ENCODE measurements at regions not wholly inside any gene's neighbourhood (a gene's known extent, or its start where the extent isn't known, plus 50 kb on each side); places are given as distances from the start of the nearest gene placed in this dataset.
"Not testable (repeated sequence)": the region's sequence is repeated elsewhere in the genome, so short reads cannot be mapped to it uniquely, and the experiment has no call there.

DNA sequence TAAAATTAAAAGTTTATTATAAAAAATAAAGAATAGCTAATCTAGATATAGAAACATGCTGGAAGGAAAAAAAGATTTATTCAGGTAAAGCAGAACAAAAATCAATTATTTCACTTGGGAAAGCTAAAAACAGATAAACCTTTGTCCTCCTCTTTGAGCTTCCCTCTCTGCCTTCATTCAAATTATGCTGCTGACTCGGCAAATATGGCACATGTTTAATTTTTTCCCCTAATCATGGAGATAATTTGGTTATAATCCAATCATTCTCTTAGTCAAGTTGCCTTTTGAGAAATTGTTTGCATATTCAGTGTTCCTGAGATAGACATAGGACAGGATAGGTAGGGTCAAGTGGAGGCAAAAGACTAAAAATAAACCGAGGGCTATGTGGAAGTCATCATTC lies 556.8 kb upstream of the PTCHD4 start:
- no peak overlapping the region for H3K4me3 ChIP-seq (replicated peaks; ENCODE audit: low read depth, low read length)
- DNase-seq (ENCODE audit: extremely low read depth, insufficient read length), result no peak
- H3K27me3 ChIP-seq (replicated peaks; ENCODE audit: control insufficient read depth, insufficient read depth, low read length), result no peaks in the 10 kb centered on the region
- TF ChIP-seq, protein P1, sequence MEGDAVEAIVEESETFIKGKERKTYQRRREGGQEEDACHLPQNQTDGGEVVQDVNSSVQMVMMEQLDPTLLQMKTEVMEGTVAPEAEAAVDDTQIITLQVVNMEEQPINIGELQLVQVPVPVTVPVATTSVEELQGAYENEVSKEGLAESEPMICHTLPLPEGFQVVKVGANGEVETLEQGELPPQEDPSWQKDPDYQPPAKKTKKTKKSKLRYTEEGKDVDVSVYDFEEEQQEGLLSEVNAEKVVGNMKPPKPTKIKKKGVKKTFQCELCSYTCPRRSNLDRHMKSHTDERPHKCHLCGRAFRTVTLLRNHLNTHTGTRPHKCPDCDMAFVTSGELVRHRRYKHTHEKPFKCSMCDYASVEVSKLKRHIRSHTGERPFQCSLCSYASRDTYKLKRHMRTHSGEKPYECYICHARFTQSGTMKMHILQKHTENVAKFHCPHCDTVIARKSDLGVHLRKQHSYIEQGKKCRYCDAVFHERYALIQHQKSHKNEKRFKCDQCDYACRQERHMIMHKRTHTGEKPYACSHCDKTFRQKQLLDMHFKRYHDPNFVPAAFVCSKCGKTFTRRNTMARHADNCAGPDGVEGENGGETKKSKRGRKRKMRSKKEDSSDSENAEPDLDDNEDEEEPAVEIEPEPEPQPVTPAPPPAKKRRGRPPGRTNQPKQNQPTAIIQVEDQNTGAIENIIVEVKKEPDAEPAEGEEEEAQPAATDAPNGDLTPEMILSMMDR (IDR thresholded peaks at IDR 0.05; ENCODE audit: insufficient read depth, low read length, poor library complexity, severe bottlenecking), result no peak
- H3K36me3 ChIP-seq (ENCODE audit: control insufficient read depth, insufficient read depth, low read length), result no peaks in the 10 kb centered on the region

DNA sequence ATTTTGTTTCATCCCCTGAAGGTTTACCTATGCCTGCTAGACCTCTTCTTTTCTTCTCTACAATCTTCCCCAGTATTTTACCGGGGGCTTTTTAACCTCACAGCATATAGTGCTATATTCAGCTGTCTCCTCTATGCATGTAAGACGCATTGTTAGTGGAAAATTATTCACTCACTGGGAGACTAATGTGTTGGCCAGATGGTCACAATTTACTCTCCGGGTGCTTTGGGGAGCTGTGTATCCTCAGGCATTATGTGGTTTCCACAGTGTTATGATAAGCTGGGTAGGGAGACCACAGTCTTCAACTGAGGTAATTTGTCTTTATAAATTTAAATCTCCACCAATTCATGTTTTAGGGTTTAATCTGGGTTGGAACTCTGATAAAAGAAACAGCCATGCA lies 553.8 kb upstream of the PTCHD4 start:
- no peak overlapping the region for H3K4me3 ChIP-seq (replicated peaks; ENCODE audit: low read depth, low read length)
- TF ChIP-seq, protein P1 (IDR thresholded peaks at IDR 0.05; ENCODE audit: insufficient read depth, low read length, poor library complexity, severe bottlenecking), result no peak
- H3K36me3 ChIP-seq (ENCODE audit: control insufficient read depth, insufficient read depth, low read length), result no peaks in the 10 kb centered on the region
- no peaks in the 10 kb centered on the region for H3K27me3 ChIP-seq (replicated peaks; ENCODE audit: control insufficient read depth, insufficient read depth, low read length)
- DNase-seq (ENCODE audit: extremely low read depth, insufficient read length), result no peak

DNA sequence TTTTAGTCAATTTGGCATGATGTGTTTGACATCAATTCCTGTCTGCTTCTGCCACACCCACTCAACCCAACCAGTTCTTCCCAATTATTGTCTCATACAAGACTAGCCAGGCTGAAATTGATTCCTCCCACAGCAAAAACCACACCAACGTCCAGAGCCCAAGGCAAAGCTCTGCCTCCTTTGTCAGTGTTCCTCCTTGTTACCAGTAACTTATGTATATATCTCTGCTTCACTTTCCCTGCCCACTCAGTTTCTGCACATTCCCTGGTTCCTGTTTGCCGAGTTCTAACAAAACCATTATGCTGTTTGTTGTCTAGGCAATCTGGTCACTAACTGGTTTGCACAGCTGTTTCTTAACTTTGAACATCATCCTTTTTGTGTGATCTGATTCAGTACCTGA lies 547.9 kb upstream of the PTCHD4 start:
- Histone ChIP-seq H3K36me3 (ENCODE audit: control insufficient read depth, insufficient read depth, low read length) (no peaks in the 10 kb centered on the region), H3K27me3 (replicated peaks; ENCODE audit: control insufficient read depth, insufficient read depth, low read length) (no peaks in the 10 kb centered on the region), H3K4me3 (replicated peaks; ENCODE audit: low read depth, low read length) (no peak overlapping the region)
- DNase-seq (ENCODE audit: extremely low read depth, insufficient read length), result no peak
- TF ChIP-seq, protein P1 (IDR thresholded peaks at IDR 0.05; ENCODE audit: insufficient read depth, low read length, poor library complexity, severe bottlenecking), result no peak

DNA sequence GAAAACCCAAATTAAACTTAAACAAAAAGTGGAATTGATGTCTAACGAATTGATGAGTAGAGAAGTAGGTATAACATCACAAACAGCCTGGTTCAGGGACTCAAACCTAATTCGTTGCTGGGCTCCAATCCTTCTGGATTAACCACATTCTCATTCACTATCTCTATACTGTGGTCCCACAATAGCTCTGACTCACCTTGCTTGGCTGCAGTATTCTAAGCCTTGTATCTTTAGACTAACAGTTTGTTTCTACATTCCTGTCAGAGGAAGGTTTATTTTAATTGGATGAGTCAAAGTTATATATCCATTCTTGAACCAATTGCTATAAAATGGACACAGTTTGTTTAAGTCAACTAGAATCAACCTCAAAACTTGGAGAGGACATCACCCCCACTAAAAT lies 530.5 kb upstream of the PTCHD4 start:
- Histone ChIP-seq H3K27me3 (replicated peaks; ENCODE audit: control insufficient read depth, insufficient read depth, low read length) (no peaks in the 10 kb centered on the region), H3K36me3 (ENCODE audit: control insufficient read depth, insufficient read depth, low read length) (no peaks in the 10 kb centered on the region), H3K4me3 (replicated peaks; ENCODE audit: low read depth, low read length) (no peak overlapping the region)
- TF ChIP-seq, protein P1 (IDR thresholded peaks at IDR 0.05; ENCODE audit: insufficient read depth, low read length, poor library complexity, severe bottlenecking), result no peak
- DNase-seq (ENCODE audit: extremely low read depth, insufficient read length), result no peak

DNA sequence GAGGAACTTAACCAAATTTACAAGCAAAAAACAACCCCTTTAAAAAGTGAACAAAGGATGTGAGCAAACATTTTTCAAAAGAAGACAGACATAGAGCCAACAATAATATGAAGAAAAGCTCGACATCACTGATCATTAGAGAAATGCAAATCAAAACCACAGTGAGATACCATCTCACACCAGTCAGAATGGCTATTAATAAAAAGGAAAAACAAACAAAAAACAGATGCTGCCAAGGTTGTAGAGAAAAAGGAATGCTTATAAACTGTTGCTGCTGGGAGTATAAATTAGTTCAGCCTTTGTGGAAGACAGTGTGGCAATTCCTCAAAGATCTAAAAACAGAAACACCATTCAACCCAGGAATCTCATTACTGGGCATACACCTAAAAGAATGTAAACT lies 527.8 kb upstream of the PTCHD4 start:
- H3K27me3 ChIP-seq (replicated peaks; ENCODE audit: control insufficient read depth, insufficient read depth, low read length); DNase-seq (ENCODE audit: extremely low read depth, insufficient read length); H3K4me3 ChIP-seq (replicated peaks; ENCODE audit: low read depth, low read length); H3K36me3 ChIP-seq (ENCODE audit: control insufficient read depth, insufficient read depth, low read length): not testable (repeated sequence)

DNA sequence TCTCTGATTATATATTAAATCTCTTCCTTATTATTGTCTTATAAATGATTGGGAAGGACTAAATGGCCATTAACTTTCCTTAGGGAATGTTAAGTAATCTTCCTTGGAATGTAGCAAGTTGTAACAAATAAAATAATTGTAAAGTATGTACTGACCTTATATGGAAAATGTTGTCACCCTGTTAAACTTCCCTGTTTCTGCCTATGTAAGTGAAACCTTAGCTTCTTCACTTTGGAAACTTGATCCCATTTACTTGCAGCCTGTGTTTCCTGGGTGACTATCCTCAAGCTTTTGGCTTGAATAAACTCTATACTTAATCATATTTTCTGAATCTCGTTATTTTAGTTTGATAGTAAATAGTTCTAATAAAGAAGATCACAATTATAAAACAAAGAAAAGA lies 519.5 kb upstream of the PTCHD4 start:
- Histone ChIP-seq H3K27me3 (replicated peaks; ENCODE audit: control insufficient read depth, insufficient read depth, low read length) (no peaks in the 10 kb centered on the region), H3K36me3 (ENCODE audit: control insufficient read depth, insufficient read depth, low read length) (no peaks in the 10 kb centered on the region), H3K4me3 (replicated peaks; ENCODE audit: low read depth, low read length) (no peak overlapping the region)
- TF ChIP-seq, protein P1 (IDR thresholded peaks at IDR 0.05; ENCODE audit: insufficient read depth, low read length, poor library complexity, severe bottlenecking), result no peak
- no peak for DNase-seq (ENCODE audit: extremely low read depth, insufficient read length)
